H9 (cell line): ENCODE measurements at regions not wholly inside any gene's neighbourhood (a gene's known extent, or its start where the extent isn't known, plus 50 kb on each side); places are given as distances from the start of the nearest gene placed in this dataset.

ENCODE experiments used
- DNase-seq: peaks from one replicate; pipeline ENCODE4 v3.0.0-alpha.2; 2017
- H2AFZ ChIP-seq: one replicate; pipeline ENCODE4 v1.6.1; 2013; ENCODE audit warnings: mild to moderate bottlenecking, low read length, control low read depth, moderate library complexity
- H2AK5ac ChIP-seq: 2 replicates; pipeline ENCODE4 v1.6.1; 2013; ENCODE audit warnings: low read length, control low read depth, mixed read lengths; ENCODE audit not compliant: insufficient read length
- H2BK120ac ChIP-seq: one replicate; pipeline ENCODE4 v1.6.1; 2013; ENCODE audit warnings: low read depth, mild to moderate bottlenecking, low read length, control low read depth, inconsistent platforms; ENCODE audit not compliant: poor library complexity, severe bottlenecking
- H2BK12ac ChIP-seq: 2 replicates; pipeline ENCODE4 v1.6.1; 2013; ENCODE audit warnings: low read length, control low read depth, mixed read lengths, low read depth; ENCODE audit not compliant: insufficient read length
- H2BK15ac ChIP-seq: 2 replicates; pipeline ENCODE4 v1.6.1; 2013; ENCODE audit warnings: low read depth, low read length, control low read depth
- H2BK20ac ChIP-seq: one replicate; pipeline ENCODE4 v1.6.1; 2013; ENCODE audit warnings: low read depth, mild to moderate bottlenecking, low read length, control low read depth, inconsistent platforms; ENCODE audit not compliant: poor library complexity, severe bottlenecking
- H2BK5ac ChIP-seq: 2 replicates; pipeline ENCODE4 v1.6.1; 2013; ENCODE audit warnings: low read length, control low read depth, mixed read lengths; ENCODE audit not compliant: insufficient read length
- H3K14ac ChIP-seq: 2 replicates; pipeline ENCODE4 v1.6.1; 2013; ENCODE audit warnings: low read length, control low read depth; ENCODE audit not compliant: insufficient read depth
- H3K18ac ChIP-seq: 2 replicates; pipeline ENCODE4 v1.6.1; 2013; ENCODE audit warnings: low read depth, mild to moderate bottlenecking, mixed read lengths, low read length, control low read depth; ENCODE audit not compliant: insufficient read length
- H3K23ac ChIP-seq: 2 replicates; pipeline ENCODE4 v1.6.1; 2013; ENCODE audit warnings: low read length, control low read depth, mixed read lengths, low read depth; ENCODE audit not compliant: insufficient read length
- H3K23me2 ChIP-seq: 2 replicates; pipeline ENCODE4 v1.6.1; 2013; ENCODE audit warnings: low read depth, mild to moderate bottlenecking, mixed read lengths, low read length, control low read depth; ENCODE audit not compliant: insufficient read length, poor library complexity, severe bottlenecking
- H3K27ac ChIP-seq: 2 replicates; pipeline ENCODE4 v1.5.1; 2013; ENCODE audit warnings: low read length, control low read depth, mixed read lengths, low read depth; ENCODE audit not compliant: insufficient read length
- H3K27me3 ChIP-seq: 2 replicates; pipeline ENCODE4 v1.6.1; 2013; ENCODE audit warnings: low read length, control low read depth, inconsistent platforms; ENCODE audit not compliant: insufficient read depth
- H3K4ac ChIP-seq: 2 replicates; pipeline ENCODE4 v1.6.1; 2013; ENCODE audit warnings: low read depth, mild to moderate bottlenecking, control low read depth, inconsistent platforms, low read length, moderate library complexity
- H3K4me1 ChIP-seq: 2 replicates; pipeline ENCODE4 v1.6.1; 2013; ENCODE audit warnings: low read length, control low read depth, inconsistent platforms; ENCODE audit not compliant: insufficient read depth
- H3K4me2 ChIP-seq: 2 replicates; pipeline ENCODE4 v1.6.1; 2013; ENCODE audit warnings: low read length, control low read depth, mixed read lengths; ENCODE audit not compliant: insufficient read length, insufficient read depth
- H3K56ac ChIP-seq: 2 replicates; pipeline ENCODE4 v1.6.1; 2013; ENCODE audit warnings: low read depth, mild to moderate bottlenecking, mixed read lengths, low read length, control low read depth; ENCODE audit not compliant: insufficient read length
- H3K79me1 ChIP-seq: 2 replicates; pipeline ENCODE4 v1.6.1; 2013; ENCODE audit warnings: low read depth, mild to moderate bottlenecking, moderate library complexity, low read length, control low read depth, inconsistent platforms; ENCODE audit not compliant: insufficient read depth, poor library complexity, severe bottlenecking
- H3K79me2 ChIP-seq: 2 replicates; pipeline ENCODE4 v1.6.1; 2013; ENCODE audit warnings: low read length, control low read depth, inconsistent platforms; ENCODE audit not compliant: insufficient read depth
- H3K9ac ChIP-seq: 2 replicates; pipeline ENCODE4 v1.6.1; 2013; ENCODE audit warnings: low read length, control low read depth, mixed read lengths; ENCODE audit not compliant: insufficient read length; ENCODE audit errors: extremely low read depth
- H3K9me3 ChIP-seq: one replicate; pipeline ENCODE4 v1.6.1; 2013; ENCODE audit warnings: low read depth, low read length, inconsistent platforms; ENCODE audit not compliant: control insufficient read depth
- H3T11ph ChIP-seq: one replicate; pipeline ENCODE4 v1.6.1; 2013; ENCODE audit warnings: mild to moderate bottlenecking, low read length, control low read depth, inconsistent platforms
- H4K20me1 ChIP-seq: one replicate; pipeline ENCODE4 v1.6.1; 2013; ENCODE audit not compliant: control insufficient read depth, insufficient read length, insufficient read depth
- H4K5ac ChIP-seq: 2 replicates; pipeline ENCODE4 v1.6.1; 2013; ENCODE audit warnings: low read depth, mild to moderate bottlenecking, mixed read lengths, low read length, control low read depth; ENCODE audit not compliant: insufficient read length
- H4K8ac ChIP-seq: replicated peaks from 2 replicates; pipeline ENCODE4 v1.6.1; 2013; ENCODE audit warnings: low read length, control low read depth, mixed read lengths, low read depth; ENCODE audit not compliant: insufficient read length
- H4K91ac ChIP-seq: 2 replicates; pipeline ENCODE4 v1.6.1; 2013; ENCODE audit warnings: low read depth, mild to moderate bottlenecking, moderate library complexity, mixed read lengths, low read length, control low read depth; ENCODE audit not compliant: insufficient read length
- H3K27ac Mint-ChIP-seq, 3 experiments: 2 replicates in 2 of 3; 3 replicates in 1 of 3; pipeline ENCODE4 v1.8.0; 2020 to 2021; ENCODE audit warnings: mixed read lengths in 3 of 3, mild to moderate bottlenecking in 1 of 3, moderate library complexity in 1 of 3
- H3K27me3 Mint-ChIP-seq: 2 replicates; pipeline ENCODE4 v1.8.0; 2021; ENCODE audit warnings: low read depth, mild to moderate bottlenecking, moderate library complexity, mixed read lengths
- H3K36me3 Mint-ChIP-seq, 3 experiments: 2 replicates in 2 of 3; 3 replicates in 1 of 3; pipeline ENCODE4 v1.8.0; 2020 to 2021; ENCODE audit warnings: low read depth in 3 of 3, mixed read lengths in 3 of 3; ENCODE audit not compliant: insufficient read depth in 1 of 3
- H3K4me1 Mint-ChIP-seq, 2 experiments: 2 replicates each; pipeline ENCODE4 v1.8.0; 2020; ENCODE audit warnings: mixed read lengths in 2 of 2
- H3K4me3 Mint-ChIP-seq, 2 experiments: 2 replicates in 1 of 2; 3 replicates in 1 of 2; pipeline ENCODE4 v1.8.0; 2020 to 2021; ENCODE audit warnings: mild to moderate bottlenecking in 2 of 2, mixed read lengths in 2 of 2, moderate library complexity in 1 of 2
- H3K9me3 Mint-ChIP-seq, 2 experiments: 2 replicates in 1 of 2; 3 replicates in 1 of 2; pipeline ENCODE4 v1.8.0; 2020; ENCODE audit warnings: mild to moderate bottlenecking in 2 of 2, mixed read lengths in 2 of 2, moderate library complexity in 1 of 2
- WGBS: extraction: QIAGEN DNeasy Blood & Tissue Kit; methylation state at CpG from one replicate; pipeline ENCODE4 v1.1.7; 2013; ENCODE audit warnings: missing lambda C conversion rate, low lambda C conversion rate, mixed read lengths; ENCODE audit not compliant: insufficient read length; ENCODE audit errors: extremely low coverage; 5-methylcytosine and 5-hydroxymethylcytosine counted together
- TF ChIP-seq, protein P1 (sequence below): fragments of 200-600 bp; sonication (generic); conservative IDR thresholded peaks from 3 replicates; pipeline ENCODE4 v1.8.0; 2021; ENCODE audit warnings: antibody characterized with exemption, mild to moderate bottlenecking

- no peaks in the 10 kb centered on the region for H3K9me3 ChIP-seq
- H4K20me1 ChIP-seq, result no peaks in the 10 kb centered on the region
- peaks cover 12% of the 10 kb centered on the region for H3K4me1 ChIP-seq
- H3K56ac ChIP-seq, result no peak overlapping the region
- H2AK5ac ChIP-seq, result no peak overlapping the region
- Mint-ChIP-seq H3K4me1 (peaks cover 49 to 56% of the 10 kb centered on the region in 2 experiments), H3K36me3 (no peaks in the 10 kb centered on the region), H3K27ac (peak overlapping the region; percentile 30 to 74 (median 72); a peak in 4 of 7 replicates), H3K4me3 (peak overlapping the region; percentile 4 to 29; a peak in 1 of 5 replicates), H3K9me3 (no peaks in the 10 kb centered on the region), H3K27me3 (no peaks in the 10 kb centered on the region; the same call in 1 of the 2 replicates)
- H3K14ac ChIP-seq, result no peak overlapping the region
- no peak overlapping the region for H2BK12ac ChIP-seq
- no CpG with 5 or more reads among the region's 8 CpGs for WGBS
- no peak overlapping the region for H2BK120ac ChIP-seq
- H4K5ac ChIP-seq, result no peak overlapping the region
- H4K91ac ChIP-seq, result no peak overlapping the region
- no peaks in the 10 kb centered on the region for H3K79me1 ChIP-seq
- no peaks in the 10 kb centered on the region for H3K23me2 ChIP-seq
- no peak overlapping the region for H2AFZ ChIP-seq
- no peak overlapping the region for H2BK15ac ChIP-seq
- no peaks in the 10 kb centered on the region for H3K79me2 ChIP-seq
- no peak for DNase-seq
- no peak overlapping the region for H4K8ac ChIP-seq
- H3T11ph ChIP-seq, result no peak overlapping the region
- H3K27ac ChIP-seq, result no peak overlapping the region
- no peak overlapping the region for H2BK20ac ChIP-seq
- no peak overlapping the region for H3K4ac ChIP-seq
- H3K23ac ChIP-seq, result no peak overlapping the region
- no peak overlapping the region for H2BK5ac ChIP-seq
- TF ChIP-seq, protein P1, sequence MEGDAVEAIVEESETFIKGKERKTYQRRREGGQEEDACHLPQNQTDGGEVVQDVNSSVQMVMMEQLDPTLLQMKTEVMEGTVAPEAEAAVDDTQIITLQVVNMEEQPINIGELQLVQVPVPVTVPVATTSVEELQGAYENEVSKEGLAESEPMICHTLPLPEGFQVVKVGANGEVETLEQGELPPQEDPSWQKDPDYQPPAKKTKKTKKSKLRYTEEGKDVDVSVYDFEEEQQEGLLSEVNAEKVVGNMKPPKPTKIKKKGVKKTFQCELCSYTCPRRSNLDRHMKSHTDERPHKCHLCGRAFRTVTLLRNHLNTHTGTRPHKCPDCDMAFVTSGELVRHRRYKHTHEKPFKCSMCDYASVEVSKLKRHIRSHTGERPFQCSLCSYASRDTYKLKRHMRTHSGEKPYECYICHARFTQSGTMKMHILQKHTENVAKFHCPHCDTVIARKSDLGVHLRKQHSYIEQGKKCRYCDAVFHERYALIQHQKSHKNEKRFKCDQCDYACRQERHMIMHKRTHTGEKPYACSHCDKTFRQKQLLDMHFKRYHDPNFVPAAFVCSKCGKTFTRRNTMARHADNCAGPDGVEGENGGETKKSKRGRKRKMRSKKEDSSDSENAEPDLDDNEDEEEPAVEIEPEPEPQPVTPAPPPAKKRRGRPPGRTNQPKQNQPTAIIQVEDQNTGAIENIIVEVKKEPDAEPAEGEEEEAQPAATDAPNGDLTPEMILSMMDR, result no peak
- H3K18ac ChIP-seq, result no peak overlapping the region
- H3K9ac ChIP-seq, result no peak overlapping the region
- peak overlapping the region; percentile 48 for H3K4me2 ChIP-seq
- H3K27me3 ChIP-seq, result no peaks in the 10 kb centered on the region
Observed at GRCh38 chr16:79328402-79329165, 272.0 kb downstream of the MAF start.
